ENCODE measurements at regions not wholly inside any gene's neighbourhood (a gene's known extent, or its start where the extent isn't known, plus 50 kb on each side); places are given as distances from the start of the nearest gene placed in this dataset.

- TF ChIP-seq CTCF (IDR thresholded peaks at IDR 0.05) (no peak), POLR2A (IDR thresholded peaks at IDR 0.05) (no peak)
Observed at GRCh38 chr7:17654940-17655339, 285.4 kb downstream of the SNX13 start.

All from right lobe of liver (tissue), 4 donors.